ENCODE measurements at regions not wholly inside any gene's neighbourhood (a gene's known extent, or its start where the extent isn't known, plus 50 kb on each side); places are given as distances from the start of the nearest gene placed in this dataset.

- Histone ChIP-seq H2AFZ (ENCODE audit: low read length) (no peak overlapping the region), H3K14ac (ENCODE audit: insufficient read length) (no peak overlapping the region), H3K4ac (replicated peaks; ENCODE audit: insufficient read length, low read depth, low read length) (no peak overlapping the region), H3K27me3 (replicated peaks in 1 of 4; ENCODE audit: control insufficient read depth in 3 of 4, extremely low read depth in 1 of 4, insufficient read depth in 3 of 4, low read length in 3 of 4) (no peaks in the 10 kb centered on the region), H2AK5ac (ENCODE audit: low read depth, low read length) (no peak overlapping the region), H4K8ac (ENCODE audit: extremely low read depth, insufficient read depth, low read length) (no peak overlapping the region), H4K91ac (replicated peaks; ENCODE audit: insufficient read length, low read length) (no peak overlapping the region), H3K9ac (replicated peaks in 1 of 4; ENCODE audit: extremely low read depth in 1 of 4, low read depth in 3 of 4, low read length in 3 of 4) (no peak overlapping the region), H3K18ac (ENCODE audit: extremely low read depth, low read length) (no peak overlapping the region), H2BK5ac (ENCODE audit: low read depth, low read length) (no peak overlapping the region), H3K23me2 (ENCODE audit: low read depth, low read length) (no peaks in the 10 kb centered on the region), H2BK15ac (ENCODE audit: low read length) (no peak overlapping the region), H3K79me1 (ENCODE audit: low read depth, low read length) (no peaks in the 10 kb centered on the region), H3K79me2 (ENCODE audit: control insufficient read depth in 1 of 2, insufficient read depth in 2 of 2, low read length in 2 of 2) (no peaks in the 10 kb centered on the region), H2BK20ac (ENCODE audit: low read length) (no peak overlapping the region), H3K4me2 (ENCODE audit: insufficient read depth in 1 of 2, low read depth in 2 of 2, low read length in 2 of 2) (no peak overlapping the region), H2BK120ac (replicated peaks; ENCODE audit: low read depth, low read length) (no peak overlapping the region), H2BK12ac (ENCODE audit: low read depth, low read length) (no peak overlapping the region), H3K9me3 (ENCODE audit: insufficient read depth in 2 of 2, low read depth in 1 of 2, low read length in 1 of 2) (no peaks in the 10 kb centered on the region), H4K5ac (ENCODE audit: insufficient read length, low read depth, low read length) (no peak overlapping the region), H3K4me3 (ENCODE audit: extremely low read depth in 1 of 4, insufficient read depth in 2 of 4, low read depth in 3 of 4, low read length in 4 of 4) (no peak overlapping the region), H4K20me1 (replicated peaks in 1 of 2; ENCODE audit: control insufficient read depth in 1 of 2, insufficient read depth in 2 of 2, low read length in 2 of 2) (no peaks in the 10 kb centered on the region), H3K4me1 (replicated peaks in 1 of 4; ENCODE audit: control insufficient read depth in 3 of 4, insufficient read depth in 4 of 4, low read length in 3 of 4) (no peaks in the 10 kb centered on the region), H3K27ac (ENCODE audit: low read depth, low read length) (no peak overlapping the region), H3K56ac (replicated peaks; ENCODE audit: insufficient read length, low read depth, low read length) (no peak overlapping the region), H3K23ac (ENCODE audit: insufficient read length) (no peak overlapping the region), H3K36me3 (ENCODE audit: control insufficient read depth in 2 of 4, insufficient read depth in 4 of 4, low read length in 3 of 4) (no peaks in the 10 kb centered on the region)
- CTCF ChIA-PET (ENCODE audit: partially characterized antibody) = no interaction called here
- no peak for DNase-seq (ENCODE audit: low read depth in 1 of 2, low spot score in 2 of 2)
- no peak for FAIRE-seq
- 91% methylated on average over 12 of the region's 12 CpGs; no CpG with 5 or more reads in 1 of the 2 experiments for WGBS, 2 experiments (ENCODE audit: extremely low coverage in 1 of 2, insufficient coverage in 1 of 2, insufficient read length in 1 of 2, insufficient replicate concordance in 2 of 2, low coverage in 1 of 2, low lambda C conversion rate in 2 of 2, missing lambda C conversion rate in 1 of 2)
- POLR2A ChIA-PET (ENCODE audit: partially characterized antibody) = no interaction called here
- TF ChIP-seq POU5F1 (IDR thresholded peaks at IDR 0.05; ENCODE audit: low read depth, low read length) (no peak), KDM4A (IDR thresholded peaks at IDR 0.05; ENCODE audit: low read depth, low read length, severe bottlenecking) (no peak), ATF2 (IDR thresholded peaks at IDR 0.05; ENCODE audit: low read length) (no peak), MAX (IDR thresholded peaks at IDR 0.05) (no peak), MAFK (IDR thresholded peaks at IDR 0.05; ENCODE audit: low read depth, low read length) (no peak), CEBPB (IDR thresholded peaks at IDR 0.05; ENCODE audit: low read depth, low read length) (no peak), RBBP5 (IDR thresholded peaks at IDR 0.05; ENCODE audit: borderline replicate concordance, low read depth, low read length) (no peak), SIRT6 (IDR thresholded peaks at IDR 0.05; ENCODE audit: low read length) (no peak), NRF1 (IDR thresholded peaks at IDR 0.05; ENCODE audit: low read depth, low read length) (no peak), CBX5 (IDR thresholded peaks at IDR 0.05; ENCODE audit: low read depth, low read length) (no peak), SAP30 (IDR thresholded peaks at IDR 0.05; ENCODE audit: insufficient read depth, insufficient replicate concordance, low read length) (no peak), ZNF274 (IDR thresholded peaks at IDR 0.05; ENCODE audit: borderline replicate concordance, extremely low read depth, low read length) (no peak), TAF1 (IDR thresholded peaks at IDR 0.05; ENCODE audit: low read depth, low read length) (no peak), BRCA1 (IDR thresholded peaks at IDR 0.05; ENCODE audit: low read depth, low read length) (no peak)
Measured at GRCh38 chr18:28651298-28651697, 474.4 kb upstream of the CDH2 start.
